NCI-H748 (cell line): ENCODE measurements at regions not wholly inside any gene's neighbourhood (a gene's known extent, or its start where the extent isn't known, plus 50 kb on each side); places are given as distances from the start of the nearest gene placed in this dataset.

Source experiments
- DNase-seq: peaks from one replicate; lab custom pipeline; 2025; ENCODE audit not compliant: unreplicated experiment; lab: John Stamatoyannopoulos, UW

GRCh38 chr1:56196839-56197238, 382.5 kb downstream of the PLPP3 start:
- DNase-seq: no peak

DNA sequence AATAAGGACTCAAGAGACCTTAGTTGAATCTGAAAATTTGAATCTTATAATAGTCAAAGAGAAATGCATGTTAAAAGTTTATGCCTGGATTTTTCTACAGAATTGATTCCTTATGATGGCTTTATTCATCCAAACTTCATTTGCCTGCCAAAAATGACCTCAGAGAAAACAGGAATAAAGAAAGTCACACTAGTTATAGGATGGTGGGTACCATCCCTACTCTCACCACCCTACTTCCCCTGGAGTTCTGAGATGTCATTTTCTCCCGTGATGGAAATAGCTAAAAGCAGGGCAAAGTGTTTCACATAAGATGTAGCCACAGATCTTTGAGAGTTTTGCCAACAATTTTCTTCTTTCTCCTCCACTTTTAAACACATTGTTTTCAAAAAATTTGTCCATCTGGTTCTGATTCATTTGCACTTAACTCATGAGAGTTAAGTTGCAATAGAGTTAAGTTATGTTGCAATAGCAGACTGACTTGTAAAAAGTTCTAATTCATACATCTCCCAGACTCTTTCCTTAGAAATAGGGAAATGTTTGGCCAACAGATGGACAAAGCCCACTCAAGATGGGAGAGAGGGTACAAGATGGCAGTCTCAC, 384.6 kb downstream of the PLPP3 start:
- no peak for DNase-seq

DNA sequence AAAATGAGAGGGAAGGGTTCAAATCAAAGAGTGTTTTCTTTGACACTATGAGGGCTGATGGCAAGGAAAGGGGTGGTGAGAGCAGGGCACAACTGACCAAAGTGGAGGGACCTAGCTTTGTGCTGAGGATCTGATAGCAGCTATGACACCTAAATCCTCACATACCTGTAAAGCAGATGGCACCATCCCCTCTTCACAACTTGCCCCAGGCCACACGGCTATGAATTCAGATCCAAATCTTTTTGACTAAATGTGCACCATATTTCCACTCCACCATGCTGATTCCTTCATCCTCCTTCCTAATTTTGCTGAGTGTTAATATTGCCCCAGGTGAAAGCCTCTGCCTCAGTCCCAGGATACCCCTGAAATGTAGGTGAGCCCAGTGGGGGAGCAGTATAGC, 385.7 kb downstream of the PLPP3 start:
- DNase-seq: no peak

GRCh38 chr1:56191369-56191768, 388.0 kb downstream of the PLPP3 start:
- DNase-seq: no peak

DNA sequence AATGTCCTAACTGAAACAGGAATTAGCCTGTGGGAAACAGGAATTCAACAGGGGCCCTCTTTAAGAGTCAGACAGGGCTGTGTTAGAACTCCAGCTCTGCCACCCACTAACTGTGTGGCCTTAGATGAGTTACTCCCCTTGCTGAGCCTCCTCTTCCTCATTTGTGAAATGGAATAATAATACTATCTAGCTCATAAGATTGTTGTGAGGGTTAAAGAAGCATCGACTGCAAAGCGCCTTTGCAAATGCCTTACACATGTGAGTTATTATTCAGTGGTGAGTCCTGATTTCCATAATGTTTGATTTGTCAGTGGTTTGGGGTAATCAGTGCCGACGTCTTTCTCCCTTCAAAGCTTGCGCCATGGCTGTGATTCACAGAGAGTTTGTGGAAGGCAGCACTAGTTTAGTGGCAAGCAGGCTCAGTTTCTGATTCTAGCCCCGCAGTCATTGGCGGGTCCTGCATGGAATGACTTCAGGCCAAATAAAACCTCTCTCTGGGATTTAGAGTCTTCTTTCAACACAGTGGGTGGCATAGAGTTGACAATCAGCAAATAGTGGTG, 388.5 kb downstream of the PLPP3 start:
- peak; percentile 21 for DNase-seq

DNA sequence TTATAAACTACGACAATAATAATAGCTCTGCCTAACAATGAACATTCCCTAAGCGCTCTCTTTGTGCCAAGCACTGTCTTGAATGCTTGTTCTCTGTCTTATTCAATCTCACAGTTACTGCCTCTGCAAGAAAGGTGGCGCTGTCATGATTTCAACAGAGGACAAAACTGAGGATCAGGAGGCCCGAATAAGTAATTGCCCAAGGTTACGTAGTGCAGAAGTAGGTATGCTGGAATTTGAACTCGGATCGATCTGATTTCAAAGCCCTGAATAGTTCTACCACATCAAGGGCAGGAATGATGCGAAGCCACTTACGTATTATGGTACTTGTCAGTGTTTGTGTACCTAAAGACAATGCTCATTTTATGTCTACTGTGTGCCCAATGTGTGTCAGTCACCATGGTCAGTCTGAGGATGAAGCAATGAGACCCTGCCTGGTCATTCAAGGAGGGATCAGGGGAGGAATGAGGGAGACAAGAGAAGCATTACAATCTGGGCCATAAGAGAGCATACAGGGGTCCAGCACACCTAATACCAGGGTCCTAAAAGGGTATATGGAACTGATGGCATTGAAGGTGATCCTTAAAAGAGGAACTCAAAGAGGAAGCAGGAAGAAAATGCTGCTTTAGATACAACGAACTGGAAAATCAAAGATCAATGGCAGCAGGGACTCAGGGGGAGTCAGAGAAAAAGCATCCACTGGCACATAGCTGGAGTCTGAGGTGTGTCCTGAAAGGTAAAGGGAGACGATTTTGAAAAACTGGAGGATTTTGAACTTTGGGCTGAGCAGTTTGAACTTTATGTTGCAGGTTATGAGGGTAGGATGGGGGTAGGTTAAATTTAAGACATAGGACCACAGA, 389.2 kb downstream of the PLPP3 start:
- peak; percentile 18 for DNase-seq

- DNase-seq: no peak
Measured at GRCh38 chr1:56189454-56189853, 389.9 kb downstream of the PLPP3 start.

DNA sequence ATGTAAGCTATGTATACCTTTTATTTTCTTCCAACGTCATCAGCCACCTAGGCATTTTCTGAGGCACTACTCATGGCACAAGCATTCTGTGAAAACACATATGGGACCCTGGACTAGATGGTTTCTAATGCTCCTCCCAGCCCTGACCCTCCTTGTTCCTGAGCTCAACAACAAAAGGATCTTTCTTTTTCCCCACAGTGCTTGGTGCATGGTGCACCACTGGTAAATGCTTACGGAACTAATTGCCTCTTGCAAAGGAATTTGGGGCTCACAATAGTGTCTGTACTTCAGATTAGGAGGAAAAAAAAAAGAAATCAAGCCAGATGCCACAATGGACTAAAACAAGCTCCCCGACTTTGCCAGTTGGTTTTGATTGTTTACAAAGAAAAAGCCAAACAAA, 390.5 kb downstream of the PLPP3 start:
- no peak for DNase-seq

- DNase-seq: no peak
Measured at GRCh38 chr1:56188221-56188620, 391.1 kb downstream of the PLPP3 start.

DNA sequence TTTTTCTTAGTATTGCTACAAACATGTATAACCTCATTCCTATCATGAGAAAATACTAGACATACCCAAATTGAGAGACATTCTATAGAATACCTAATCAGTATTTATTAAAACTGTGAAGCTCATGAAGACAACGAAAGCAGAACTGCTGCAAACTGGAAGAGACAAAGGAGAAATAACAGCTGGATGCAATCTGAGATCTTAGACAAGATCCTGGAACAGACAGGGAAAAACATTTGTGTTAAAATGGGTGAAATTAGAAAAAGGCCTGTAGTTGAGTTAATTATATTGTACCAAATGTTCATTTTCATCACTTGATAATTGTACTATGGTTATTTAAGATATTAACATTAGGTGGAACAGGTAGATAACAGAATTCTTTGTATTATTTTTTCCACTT, 392.0 kb downstream of the PLPP3 start:
- DNase-seq: no peak

- no peak for DNase-seq
Measured at GRCh38 chr1:56185493-56185892, 393.9 kb downstream of the PLPP3 start.

GRCh38 chr1:56183151-56183550, 396.2 kb downstream of the PLPP3 start:
- DNase-seq: no peak

DNA sequence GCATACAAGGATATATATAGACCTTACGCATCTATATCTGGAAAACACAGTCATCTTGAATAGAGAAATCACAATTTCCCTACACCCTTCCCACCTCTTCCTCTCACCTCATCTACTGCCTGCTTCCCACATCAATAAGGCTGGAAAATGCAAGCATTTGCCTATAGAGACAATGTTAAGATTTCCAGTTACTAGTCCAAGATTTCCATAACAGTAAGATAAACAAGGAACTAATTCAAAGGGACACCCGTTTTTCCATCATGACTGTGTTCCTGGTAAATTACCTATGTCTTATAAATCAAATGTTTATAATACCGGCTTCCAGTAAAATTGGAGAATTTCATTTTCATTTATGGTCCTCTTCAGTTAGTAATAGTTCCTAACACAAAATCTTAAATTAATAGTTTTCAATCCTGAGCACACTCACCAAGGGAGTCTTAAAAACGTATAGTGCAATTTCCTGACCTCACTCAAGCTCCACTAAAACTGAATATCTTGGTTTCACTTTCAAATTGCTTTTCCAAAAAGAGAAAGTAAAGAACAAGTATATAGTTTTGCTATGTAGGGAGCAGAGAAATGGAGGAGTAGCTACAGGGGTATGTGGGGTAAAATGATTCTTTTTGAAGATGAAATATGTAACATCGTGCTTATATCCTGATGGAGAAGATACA, 398.7 kb downstream of the PLPP3 start:
- no peak for DNase-seq

GRCh38 chr1:56179543-56179942, 399.8 kb downstream of the PLPP3 start:
- no peak for DNase-seq

DNA sequence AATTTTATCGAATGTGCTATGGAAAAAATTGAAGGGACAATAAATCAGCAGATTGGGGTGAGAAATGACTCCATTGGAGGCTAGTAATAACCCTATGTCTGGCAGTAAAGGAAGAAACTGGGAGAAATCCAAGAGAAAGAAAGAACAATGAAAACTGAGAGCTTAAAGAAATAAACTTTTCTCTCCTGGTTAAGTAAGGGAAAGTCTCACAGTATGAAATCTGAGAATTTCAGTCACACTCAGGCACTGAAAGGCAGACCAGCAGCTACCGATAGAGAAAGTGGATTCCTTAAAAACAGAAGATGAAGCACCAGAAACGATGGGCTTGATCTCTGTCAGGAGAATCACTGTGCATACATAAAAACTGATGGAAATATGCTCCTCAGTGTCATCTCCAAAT, 404.2 kb downstream of the PLPP3 start:
- no peak for DNase-seq

DNA sequence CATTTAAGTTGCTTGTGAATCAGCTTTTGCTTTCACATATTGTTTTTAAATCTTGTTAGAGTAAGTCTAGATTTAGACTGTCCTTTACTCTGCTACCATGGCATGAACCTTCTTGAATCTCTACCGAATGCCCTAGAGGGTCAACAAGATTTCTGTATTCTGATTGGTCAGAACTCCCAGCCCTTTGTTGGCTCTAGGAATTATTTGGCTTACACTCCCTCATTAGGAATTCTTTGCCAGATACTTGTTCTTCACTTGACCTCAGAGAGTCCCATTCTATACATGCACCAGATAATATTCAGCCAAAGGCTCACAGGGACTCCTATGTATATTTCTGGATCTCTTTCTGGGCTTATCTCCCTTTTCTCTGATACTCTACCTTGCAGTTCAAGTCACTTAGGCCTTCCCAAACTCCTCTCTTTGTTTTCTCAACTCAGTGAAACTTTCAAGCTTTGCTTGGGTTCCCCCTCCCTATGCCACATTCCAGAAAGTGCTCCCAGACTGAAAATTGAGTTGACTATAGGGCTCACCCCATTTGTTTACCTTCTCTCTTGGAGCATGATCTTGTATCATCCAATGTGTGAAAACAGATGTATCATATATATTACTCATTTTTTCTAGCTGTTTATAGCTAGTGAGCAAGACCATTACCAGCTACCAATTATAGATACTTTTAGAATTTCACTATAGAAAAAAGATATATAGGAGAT, 405.0 kb downstream of the PLPP3 start:
- no peak for DNase-seq

DNA sequence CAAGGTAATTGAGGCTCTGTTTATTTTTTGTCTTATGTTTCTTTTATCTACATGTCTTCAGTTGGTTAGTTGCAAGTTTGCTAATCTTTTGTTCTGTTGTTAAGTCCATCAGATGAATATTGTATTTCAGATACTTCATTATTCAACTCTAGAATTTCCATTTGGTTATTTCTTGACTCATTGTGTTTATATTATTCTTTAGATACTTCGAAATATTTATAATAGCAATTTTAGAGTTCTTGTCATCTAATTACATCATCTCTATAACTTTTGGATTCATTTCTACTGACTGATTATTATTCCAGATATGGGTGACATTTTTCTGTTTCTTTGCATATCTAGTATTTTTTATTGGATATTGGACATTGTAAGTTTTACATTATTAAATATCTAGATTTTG, 405.6 kb downstream of the PLPP3 start:
- no peak for DNase-seq

GRCh38 chr1:56171670-56172069, 407.7 kb downstream of the PLPP3 start:
- DNase-seq: no peak

GRCh38 chr1:56170784-56171320, 408.5 kb downstream of the PLPP3 start:
- no peak for DNase-seq

GRCh38 chr1:56169856-56170255, 409.5 kb downstream of the PLPP3 start:
- DNase-seq: no peak

DNA sequence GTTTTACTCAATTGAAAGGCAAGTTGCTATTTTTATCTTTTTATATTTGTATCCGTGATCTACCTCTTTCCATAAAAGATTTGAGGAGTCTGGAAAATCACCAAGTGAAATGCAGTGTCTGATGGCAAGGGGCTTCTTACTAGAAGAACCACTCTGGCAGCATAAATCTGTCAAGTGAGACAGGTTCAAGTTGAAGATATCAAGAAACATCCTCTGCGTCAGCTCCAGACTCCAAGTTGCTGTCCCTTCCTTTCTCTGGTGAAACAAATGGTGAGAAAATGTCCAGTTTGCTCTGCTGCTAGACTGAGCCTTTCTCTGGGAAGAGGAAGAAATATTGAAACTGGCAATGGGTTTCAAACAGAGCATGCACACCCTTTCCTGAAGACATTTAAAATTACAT, 411.2 kb downstream of the PLPP3 start:
- DNase-seq: no peak
